ENCODE measurements at regions not wholly inside any gene's neighbourhood (a gene's known extent, or its start where the extent isn't known, plus 50 kb on each side); places are given as distances from the start of the nearest gene placed in this dataset.

- no peak for TF ChIP-seq EZH2 (IDR thresholded peaks at IDR 0.05; ENCODE audit: low read length)
- TF ChIP-seq, protein P1, sequence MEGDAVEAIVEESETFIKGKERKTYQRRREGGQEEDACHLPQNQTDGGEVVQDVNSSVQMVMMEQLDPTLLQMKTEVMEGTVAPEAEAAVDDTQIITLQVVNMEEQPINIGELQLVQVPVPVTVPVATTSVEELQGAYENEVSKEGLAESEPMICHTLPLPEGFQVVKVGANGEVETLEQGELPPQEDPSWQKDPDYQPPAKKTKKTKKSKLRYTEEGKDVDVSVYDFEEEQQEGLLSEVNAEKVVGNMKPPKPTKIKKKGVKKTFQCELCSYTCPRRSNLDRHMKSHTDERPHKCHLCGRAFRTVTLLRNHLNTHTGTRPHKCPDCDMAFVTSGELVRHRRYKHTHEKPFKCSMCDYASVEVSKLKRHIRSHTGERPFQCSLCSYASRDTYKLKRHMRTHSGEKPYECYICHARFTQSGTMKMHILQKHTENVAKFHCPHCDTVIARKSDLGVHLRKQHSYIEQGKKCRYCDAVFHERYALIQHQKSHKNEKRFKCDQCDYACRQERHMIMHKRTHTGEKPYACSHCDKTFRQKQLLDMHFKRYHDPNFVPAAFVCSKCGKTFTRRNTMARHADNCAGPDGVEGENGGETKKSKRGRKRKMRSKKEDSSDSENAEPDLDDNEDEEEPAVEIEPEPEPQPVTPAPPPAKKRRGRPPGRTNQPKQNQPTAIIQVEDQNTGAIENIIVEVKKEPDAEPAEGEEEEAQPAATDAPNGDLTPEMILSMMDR (optimal IDR thresholded peaks at IDR 0.05 in 1 of 3, IDR thresholded peaks at IDR 0.05 in 1 of 3, conservative IDR thresholded peaks at IDR 0.05 in 1 of 3; ENCODE audit: extremely low read depth in 1 of 3, insufficient read depth in 2 of 3, low read length in 3 of 3) = no peak
These were observed 90.0 kb upstream of the MDM1 start for GRCh38 chr12:68422159-68422558.

Measured in keratinocyte (primary cell).